ENCODE measurements at regions not wholly inside any gene's neighbourhood (a gene's known extent, or its start where the extent isn't known, plus 50 kb on each side); places are given as distances from the start of the nearest gene placed in this dataset.

DNA sequence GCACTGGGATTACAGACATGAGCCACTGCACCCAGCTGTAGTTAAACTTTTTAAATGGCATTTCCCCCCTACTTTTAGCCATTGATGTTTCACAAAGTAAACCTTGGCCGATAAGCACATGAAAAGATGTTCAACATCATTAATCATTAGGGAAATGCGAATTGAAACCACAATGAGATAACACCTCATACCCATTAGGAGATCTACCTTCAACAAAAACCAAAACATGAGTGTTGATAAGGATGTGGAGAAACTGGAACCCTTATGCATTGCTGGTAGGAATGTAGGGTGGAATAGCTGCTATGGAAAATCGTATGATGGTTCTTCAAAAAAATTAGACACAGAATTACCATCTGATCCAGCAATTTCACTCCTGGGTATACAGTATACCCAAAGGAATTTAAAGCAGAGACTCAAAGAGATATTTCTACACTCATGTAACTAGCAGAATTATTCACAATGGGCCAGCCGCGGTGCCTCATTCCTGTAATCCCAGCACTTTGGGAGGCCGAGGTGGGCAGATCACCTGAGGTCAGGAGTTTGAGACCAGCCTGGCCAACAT is 286.5 kb upstream of the JARID2 start:
- H3K36me3 Mint-ChIP-seq (ENCODE audit: insufficient read depth, unreplicated experiment), result no peaks in the 10 kb centered on the region

DNA sequence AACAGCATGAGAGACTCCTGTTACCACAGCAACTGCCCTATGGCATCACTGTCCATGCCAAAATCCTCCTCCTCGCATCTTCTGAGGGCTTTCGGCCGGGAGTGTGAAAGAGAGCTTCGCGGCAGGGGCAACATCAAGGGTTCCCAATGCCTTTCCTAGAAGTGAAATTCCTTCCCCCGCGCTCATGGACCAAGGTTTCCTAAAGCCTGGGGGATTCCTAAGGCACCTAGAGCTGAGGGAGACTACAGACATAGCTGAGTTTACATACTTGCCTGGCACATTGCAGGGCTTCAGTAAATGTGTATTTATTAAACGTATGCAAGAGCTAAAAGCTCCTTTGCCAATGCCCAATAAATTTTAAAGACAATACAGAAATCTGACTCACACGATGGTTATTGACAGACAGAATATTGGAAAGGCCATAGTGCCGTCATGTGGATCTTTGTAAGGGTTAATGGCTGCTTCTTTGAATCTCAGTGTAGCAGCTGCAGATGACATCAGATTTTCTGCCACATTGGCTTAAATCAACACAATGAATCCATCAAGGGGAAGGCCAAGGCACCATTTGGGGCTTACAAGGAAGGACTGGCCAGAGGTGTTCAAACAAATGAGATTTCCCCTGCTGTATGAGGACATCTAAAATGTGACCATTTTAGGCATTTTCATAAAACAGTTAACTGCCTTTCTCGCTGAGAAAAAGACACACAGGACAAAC is 281.2 kb upstream of the JARID2 start:
- TF ChIP-seq, protein P1, sequence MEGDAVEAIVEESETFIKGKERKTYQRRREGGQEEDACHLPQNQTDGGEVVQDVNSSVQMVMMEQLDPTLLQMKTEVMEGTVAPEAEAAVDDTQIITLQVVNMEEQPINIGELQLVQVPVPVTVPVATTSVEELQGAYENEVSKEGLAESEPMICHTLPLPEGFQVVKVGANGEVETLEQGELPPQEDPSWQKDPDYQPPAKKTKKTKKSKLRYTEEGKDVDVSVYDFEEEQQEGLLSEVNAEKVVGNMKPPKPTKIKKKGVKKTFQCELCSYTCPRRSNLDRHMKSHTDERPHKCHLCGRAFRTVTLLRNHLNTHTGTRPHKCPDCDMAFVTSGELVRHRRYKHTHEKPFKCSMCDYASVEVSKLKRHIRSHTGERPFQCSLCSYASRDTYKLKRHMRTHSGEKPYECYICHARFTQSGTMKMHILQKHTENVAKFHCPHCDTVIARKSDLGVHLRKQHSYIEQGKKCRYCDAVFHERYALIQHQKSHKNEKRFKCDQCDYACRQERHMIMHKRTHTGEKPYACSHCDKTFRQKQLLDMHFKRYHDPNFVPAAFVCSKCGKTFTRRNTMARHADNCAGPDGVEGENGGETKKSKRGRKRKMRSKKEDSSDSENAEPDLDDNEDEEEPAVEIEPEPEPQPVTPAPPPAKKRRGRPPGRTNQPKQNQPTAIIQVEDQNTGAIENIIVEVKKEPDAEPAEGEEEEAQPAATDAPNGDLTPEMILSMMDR (IDR thresholded peaks at IDR 0.05; ENCODE audit: unreplicated experiment), result no peak
- no peak overlapping the region for H3K4me3 Mint-ChIP-seq (ENCODE audit: low read depth, unreplicated experiment)
- intact Hi-C loops (cut with micrococcal nuclease; ENCODE audit: unreplicated experiment), result no loop called here
- no peaks in the 10 kb centered on the region for H3K4me1 Mint-ChIP-seq (ENCODE audit: low read depth, unreplicated experiment)
- no peaks in the 10 kb centered on the region for H3K27me3 Mint-ChIP-seq (ENCODE audit: unreplicated experiment)
- CTCF ChIA-PET, result no interaction called here
- no peaks in the 10 kb centered on the region for H3K36me3 Mint-ChIP-seq (ENCODE audit: insufficient read depth, unreplicated experiment)
- no TSS peak for BruUV-seq (replicated peaks)
- no peak for DNase-seq
- H3K27ac Mint-ChIP-seq (ENCODE audit: unreplicated experiment), result no peak overlapping the region
- H3K9me3 Mint-ChIP-seq (ENCODE audit: low read depth, unreplicated experiment), result peaks cover 2% of the 10 kb centered on the region

More for the DNA sequence above, 286.5 kb upstream of the JARID2 start:
- BruUV-seq (replicated peaks), result no TSS peak
- CTCF ChIA-PET, result no interaction called here
- TF ChIP-seq, protein P1 (IDR thresholded peaks at IDR 0.05; ENCODE audit: unreplicated experiment), result no peak
- intact Hi-C loops (cut with micrococcal nuclease; ENCODE audit: unreplicated experiment), result no loop called here
- no peaks in the 10 kb centered on the region for H3K4me1 Mint-ChIP-seq (ENCODE audit: low read depth, unreplicated experiment)
- peaks cover 2% of the 10 kb centered on the region for H3K9me3 Mint-ChIP-seq (ENCODE audit: low read depth, unreplicated experiment)
- no peak overlapping the region for H3K4me3 Mint-ChIP-seq (ENCODE audit: low read depth, unreplicated experiment)
- no peak for DNase-seq
- H3K27ac Mint-ChIP-seq (ENCODE audit: unreplicated experiment), result no peak overlapping the region
- no peaks in the 10 kb centered on the region for H3K27me3 Mint-ChIP-seq (ENCODE audit: unreplicated experiment)

DNA sequence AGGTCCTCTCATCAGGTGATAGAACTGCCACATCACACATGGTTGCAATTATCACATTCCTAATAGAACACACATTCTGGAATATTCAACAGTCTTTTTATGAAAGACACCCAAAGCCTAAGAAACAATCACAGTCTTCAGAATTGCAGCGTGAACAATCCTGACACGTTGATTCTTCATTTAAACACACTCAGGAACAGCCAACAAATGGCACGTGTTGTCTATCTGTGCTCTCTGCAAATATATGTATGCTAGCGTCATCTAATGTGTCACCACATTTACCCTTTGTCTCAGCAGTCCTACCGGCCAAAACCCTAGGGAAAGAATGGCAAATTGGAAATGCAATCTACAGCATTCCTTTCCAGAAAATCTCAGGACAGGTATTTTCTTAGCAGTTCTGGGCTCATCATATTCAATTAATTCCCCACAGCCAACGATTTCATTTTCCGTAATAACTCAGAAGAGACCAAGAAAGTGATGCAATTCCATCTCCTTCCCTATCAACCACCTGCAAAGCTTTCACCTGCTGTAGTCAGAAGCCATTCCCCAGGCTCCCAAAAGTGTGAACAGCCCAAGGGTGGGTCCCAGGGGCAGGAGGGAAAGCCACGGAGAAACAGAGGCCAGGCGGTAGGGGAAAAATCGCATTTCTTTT is 280.3 kb upstream of the JARID2 start:
- Mint-ChIP-seq H3K9me3 (ENCODE audit: low read depth, unreplicated experiment) (peaks cover 2% of the 10 kb centered on the region), H3K27ac (ENCODE audit: unreplicated experiment) (no peak overlapping the region), H3K4me3 (ENCODE audit: low read depth, unreplicated experiment) (no peak overlapping the region), H3K36me3 (ENCODE audit: insufficient read depth, unreplicated experiment) (no peaks in the 10 kb centered on the region), H3K4me1 (ENCODE audit: low read depth, unreplicated experiment) (no peaks in the 10 kb centered on the region), H3K27me3 (ENCODE audit: unreplicated experiment) (no peaks in the 10 kb centered on the region)
- DNase-seq, result no peak
- CTCF ChIA-PET, result no interaction called here
- TF ChIP-seq, protein P1 (IDR thresholded peaks at IDR 0.05; ENCODE audit: unreplicated experiment), result no peak
- no TSS peak for BruUV-seq (replicated peaks)
- intact Hi-C loops (cut with micrococcal nuclease; ENCODE audit: unreplicated experiment), result no loop called here

DNA sequence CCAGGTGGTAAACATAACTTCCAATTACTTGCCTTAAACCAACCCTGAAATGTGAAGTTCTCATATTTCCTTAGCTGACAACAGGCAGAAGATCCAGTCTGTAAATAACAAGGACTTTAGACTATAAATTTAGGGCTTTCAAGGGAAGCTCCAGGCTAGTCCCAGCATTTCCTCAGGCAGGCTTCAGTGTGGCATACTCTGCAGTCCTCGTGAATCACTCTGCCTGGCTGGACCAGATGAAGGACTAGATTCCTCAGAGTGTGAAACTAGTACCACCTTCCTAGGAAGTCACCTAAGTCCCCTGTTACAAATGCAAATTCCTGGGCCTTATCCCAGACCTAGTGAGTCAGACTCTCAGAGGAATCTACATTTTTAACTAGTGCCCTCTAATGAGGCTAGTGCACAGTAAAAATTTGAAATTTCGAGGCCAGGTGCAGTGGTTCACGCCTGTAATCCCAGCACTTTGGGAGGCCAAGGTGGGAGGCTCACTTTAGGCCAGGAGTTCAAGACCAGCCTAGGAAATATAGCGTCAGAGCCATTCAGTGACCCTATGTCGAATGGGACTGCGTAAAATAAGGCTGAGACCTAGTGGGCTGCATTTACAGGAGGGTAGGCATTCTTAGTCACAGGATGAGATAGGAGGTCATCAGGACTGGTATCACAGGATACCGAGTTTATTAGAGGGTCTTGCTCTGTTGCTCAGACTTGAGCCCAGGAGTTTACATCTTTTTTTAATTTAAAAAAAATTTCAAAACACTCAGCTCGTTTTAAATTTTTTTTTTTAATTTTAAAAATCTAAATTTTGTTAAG is 279.6 kb upstream of the JARID2 start:
- DNase-seq, result no peak
- CTCF ChIA-PET, result no interaction called here
- Mint-ChIP-seq H3K4me1 (ENCODE audit: low read depth, unreplicated experiment) (no peaks in the 10 kb centered on the region), H3K27me3 (ENCODE audit: unreplicated experiment) (no peaks in the 10 kb centered on the region), H3K9me3 (ENCODE audit: low read depth, unreplicated experiment) (peaks cover 2% of the 10 kb centered on the region), H3K4me3 (ENCODE audit: low read depth, unreplicated experiment) (no peak overlapping the region), H3K27ac (ENCODE audit: unreplicated experiment) (no peak overlapping the region), H3K36me3 (ENCODE audit: insufficient read depth, unreplicated experiment) (no peaks in the 10 kb centered on the region)
- TF ChIP-seq, protein P1 (IDR thresholded peaks at IDR 0.05; ENCODE audit: unreplicated experiment), result no peak
- intact Hi-C loops (cut with micrococcal nuclease; ENCODE audit: unreplicated experiment), result no loop called here
- no TSS peak for BruUV-seq (replicated peaks)
